ENCODE measurements at regions not wholly inside any gene's neighbourhood (a gene's known extent, or its start where the extent isn't known, plus 50 kb on each side); places are given as distances from the start of the nearest gene placed in this dataset.

DNA sequence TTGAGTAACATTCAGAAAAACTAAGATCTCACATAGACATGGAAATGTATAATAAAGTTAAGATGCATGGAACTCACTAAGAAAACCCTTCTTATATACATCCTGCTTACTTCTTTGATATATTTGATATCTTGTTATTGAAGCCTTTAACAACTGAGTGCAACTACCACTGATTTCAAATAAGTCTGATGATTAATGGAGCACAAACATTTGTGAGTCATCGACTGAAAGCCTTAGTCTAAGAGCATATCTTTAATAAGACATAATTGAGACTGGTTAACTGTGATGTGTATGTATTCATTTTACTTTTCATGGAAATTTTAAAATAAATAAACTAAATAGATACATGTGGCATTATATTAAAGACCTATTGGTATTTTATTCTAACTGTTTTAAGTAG is 740.5 kb downstream of the EPHA3 start:
- H3K14ac ChIP-seq (ENCODE audit: insufficient read length), result no peak overlapping the region
- no peaks in the 10 kb centered on the region for H3K27me3 ChIP-seq (replicated peaks in 1 of 4; ENCODE audit: control insufficient read depth in 3 of 4, extremely low read depth in 1 of 4, insufficient read depth in 3 of 4, low read length in 3 of 4)
- no peak for FAIRE-seq
- H3K9me3 ChIP-seq (ENCODE audit: insufficient read depth in 2 of 2, low read depth in 1 of 2, low read length in 1 of 2), result no peaks in the 10 kb centered on the region
- no peak overlapping the region for H2BK120ac ChIP-seq (replicated peaks; ENCODE audit: low read depth, low read length)
- H4K5ac ChIP-seq (ENCODE audit: insufficient read length, low read depth, low read length), result no peak overlapping the region
- H3K36me3 ChIP-seq (ENCODE audit: control insufficient read depth in 2 of 4, insufficient read depth in 4 of 4, low read length in 3 of 4), result no peaks in the 10 kb centered on the region; a peak in 1 of 8 replicates
- no peak overlapping the region for H2BK12ac ChIP-seq (ENCODE audit: low read depth, low read length)
- H3K4ac ChIP-seq (replicated peaks; ENCODE audit: insufficient read length, low read depth, low read length), result no peak overlapping the region
- WGBS, 2 experiments (ENCODE audit: extremely low coverage in 1 of 2, insufficient coverage in 1 of 2, insufficient read length in 1 of 2, insufficient replicate concordance in 2 of 2, low coverage in 1 of 2, low lambda C conversion rate in 2 of 2, missing lambda C conversion rate in 1 of 2), result 97% methylated on average over 1 of the region's 1 CpG; no CpG with 5 or more reads in 1 of the 2 experiments
- H4K91ac ChIP-seq (replicated peaks; ENCODE audit: insufficient read length, low read length), result no peak overlapping the region
- H3K18ac ChIP-seq (ENCODE audit: extremely low read depth, low read length), result no peak overlapping the region
- H3K9ac ChIP-seq (replicated peaks in 1 of 4; ENCODE audit: extremely low read depth in 1 of 4, low read depth in 3 of 4, low read length in 3 of 4), result no peak overlapping the region
- no peak overlapping the region for H2BK5ac ChIP-seq (ENCODE audit: low read depth, low read length)
- H3K79me2 ChIP-seq (ENCODE audit: control insufficient read depth in 1 of 2, insufficient read depth in 2 of 2, low read length in 2 of 2), result no peaks in the 10 kb centered on the region
- ChIA-PET CTCF (ENCODE audit: partially characterized antibody) (interaction anchor here (1.0 kb wide), 1 partner anchor 41 kb away, joined by 3 read pairs; no protein-coding TSS in a partner anchor), POLR2A (ENCODE audit: partially characterized antibody) (no interaction called here)
- no peaks in the 10 kb centered on the region for H3K79me1 ChIP-seq (ENCODE audit: low read depth, low read length)
- H2AK5ac ChIP-seq (ENCODE audit: low read depth, low read length), result no peak overlapping the region
- no peaks in the 10 kb centered on the region for H3K23me2 ChIP-seq (ENCODE audit: low read depth, low read length)
- H3K4me3 ChIP-seq (ENCODE audit: extremely low read depth in 1 of 4, insufficient read depth in 2 of 4, low read depth in 3 of 4, low read length in 4 of 4), result no peak overlapping the region
- H3K4me2 ChIP-seq (ENCODE audit: insufficient read depth in 1 of 2, low read depth in 2 of 2, low read length in 2 of 2), result no peak overlapping the region
- no peak for TF ChIP-seq BCL11A (IDR thresholded peaks at IDR 0.05; ENCODE audit: low read depth in 2 of 2, low read length in 2 of 2)
- no peak for TF ChIP-seq RBBP5 (IDR thresholded peaks at IDR 0.05; ENCODE audit: borderline replicate concordance, low read depth, low read length)
- no peak for TF ChIP-seq EZH2 (IDR thresholded peaks at IDR 0.05; ENCODE audit: low read depth, low read length, severe bottlenecking)
- no peak for TF ChIP-seq CBX5 (IDR thresholded peaks at IDR 0.05; ENCODE audit: low read depth, low read length)
- TF ChIP-seq JUND (IDR thresholded peaks at IDR 0.05; ENCODE audit: low read length), result no peak
- TF ChIP-seq NANOG (IDR thresholded peaks at IDR 0.05; ENCODE audit: insufficient read depth, low read depth, low read length, poor library complexity, severe bottlenecking), result no peak
- no peak for TF ChIP-seq EGR1 (IDR thresholded peaks at IDR 0.05; ENCODE audit: borderline replicate concordance, low read depth, low read length)
- TF ChIP-seq JUN (IDR thresholded peaks at IDR 0.05; ENCODE audit: low read depth, low read length), result no peak
- TF ChIP-seq SP2 (IDR thresholded peaks at IDR 0.05; ENCODE audit: low read length), result no peak
- no peak for TF ChIP-seq BRCA1 (IDR thresholded peaks at IDR 0.05; ENCODE audit: low read depth, low read length)
- H3K56ac ChIP-seq (replicated peaks; ENCODE audit: insufficient read length, low read depth, low read length), result no peak overlapping the region
- H4K8ac ChIP-seq (ENCODE audit: extremely low read depth, insufficient read depth, low read length), result no peak overlapping the region
- H3K27ac ChIP-seq (ENCODE audit: low read depth, low read length), result no peak overlapping the region
- no peak overlapping the region for H2AFZ ChIP-seq (ENCODE audit: low read length)
- no peak overlapping the region for H3K23ac ChIP-seq (ENCODE audit: insufficient read length)
- H4K20me1 ChIP-seq (replicated peaks in 1 of 2; ENCODE audit: control insufficient read depth in 1 of 2, insufficient read depth in 2 of 2, low read length in 2 of 2), result no peaks in the 10 kb centered on the region
- H2BK20ac ChIP-seq (ENCODE audit: low read length), result no peak overlapping the region
- no peak overlapping the region for H2BK15ac ChIP-seq (ENCODE audit: low read length)
- H3K4me1 ChIP-seq (replicated peaks in 1 of 4; ENCODE audit: control insufficient read depth in 3 of 4, insufficient read depth in 4 of 4, low read length in 3 of 4), result peaks cover 0 to 2% (median 0%) of the 10 kb centered on the region in 4 experiments; a peak in 1 of 7 replicates
- no peak for DNase-seq (ENCODE audit: low read depth in 1 of 2, low spot score in 2 of 2)

Data from H1 (cell line).